GM19455 (cell line): ENCODE measurements at regions not wholly inside any gene's neighbourhood (a gene's known extent, or its start where the extent isn't known, plus 50 kb on each side); places are given as distances from the start of the nearest gene placed in this dataset.

Experiments
- ATAC-seq: cut with Tn5 transposase; IDR thresholded peaks from one replicate; pipeline ENCODE4 v1.9.1; 2021; ENCODE audit not compliant: unreplicated experiment

DNA sequence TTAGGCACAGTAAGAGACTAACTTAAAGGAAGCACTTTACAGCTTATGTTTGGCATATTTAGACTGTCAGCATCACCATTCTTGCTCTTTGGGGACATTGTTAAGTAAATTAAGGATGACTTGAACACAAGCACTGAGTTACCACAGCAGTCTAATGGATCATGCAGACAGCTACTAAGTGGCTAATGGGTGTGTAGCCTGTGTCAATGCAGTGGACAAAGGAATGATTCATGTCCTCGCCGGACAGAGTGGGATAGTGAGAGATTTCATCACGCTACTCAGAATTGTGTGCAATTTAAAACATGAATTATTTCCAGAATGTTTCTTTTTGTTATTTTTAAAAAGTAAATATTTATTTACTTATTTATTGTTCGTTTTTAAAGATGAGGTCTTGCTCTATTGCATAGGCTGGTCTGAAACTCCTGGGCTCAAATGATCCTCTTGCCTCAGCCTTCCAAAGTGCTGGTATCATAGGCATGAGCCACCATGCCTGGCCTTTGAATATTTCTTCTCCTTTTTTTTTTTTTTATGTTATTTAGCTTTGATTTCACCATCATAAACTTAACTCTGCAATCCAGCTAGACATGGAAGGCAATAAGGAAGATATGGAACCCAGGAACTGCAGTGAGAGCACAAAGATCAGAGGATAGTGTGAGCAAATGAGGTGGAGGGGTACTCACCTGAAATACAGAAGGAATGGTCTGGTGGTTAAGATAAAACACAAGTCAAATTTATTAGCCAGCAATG, 53.0 kb upstream of the KLF4 start:
- no peak for ATAC-seq

GRCh38 chr9:107541523-107541922, 52.0 kb upstream of the KLF4 start:
- no peak for ATAC-seq

GRCh38 chr9:107540164-107540561, 50.6 kb upstream of the KLF4 start:
- no peak for ATAC-seq

- ATAC-seq: no peak
Observed at GRCh38 chr9:107539427-107540163, 50.0 kb upstream of the KLF4 start.
